Right lobe of liver (tissue), 6 donors: ENCODE measurements at regions not wholly inside any gene's neighbourhood (a gene's known extent, or its start where the extent isn't known, plus 50 kb on each side); places are given as distances from the start of the nearest gene placed in this dataset.

Experiments used
- ATAC-seq, 4 donors: fragments of 200-7000 bp; cut with Tn5 transposase; one replicate each; pipeline ENCODE4 v1.9.1; 2020; ENCODE audit warnings: mild to moderate bottlenecking in 4 of 4, moderate library complexity in 4 of 4
- DNase-seq, 3 donors: peaks; one replicate each; pipeline ENCODE4 v3.0.0-alpha.2; 2020
- H3K27ac ChIP-seq, 3 donors: fragments of 200-600 bp; one replicate each; pipeline ENCODE4 v1.8.0; 2022
- H3K27me3 ChIP-seq, 2 donors: fragments of 200-600 bp; one replicate each; pipeline ENCODE4 v1.8.0; 2022
- H3K36me3 ChIP-seq, 4 donors: fragments of 200-600 bp; sonication (generic) in 1 of 4; one replicate each; pipeline versions ENCODE4 v1.5.1 to v1.8.0; 2017 to 2022; ENCODE audit warnings: control low read depth in 1 of 4
- H3K4me1 ChIP-seq, 4 donors: fragments of 200-600 bp; sonication (generic) in 1 of 4; one replicate each; pipeline versions ENCODE4 v1.5.1 to v1.8.0; 2017 to 2022; ENCODE audit warnings: control low read depth in 1 of 4
- H3K4me3 ChIP-seq, 3 donors: fragments of 200-600 bp; one replicate each; pipeline ENCODE4 v1.8.0; 2022
- H3K9me3 ChIP-seq, 4 donors: fragments of 200-600 bp; sonication (generic) in 1 of 4; one replicate each; pipeline versions ENCODE4 v1.5.1 to v1.8.0; 2017 to 2022; ENCODE audit warnings: control low read depth in 1 of 4
- CTCF ChIP-seq, 4 donors: fragments of 200-600 bp in 3 of 4; fragments of 450-650 bp in 1 of 4; IDR thresholded peaks; one replicate each; pipeline versions ENCODE4 v1.5.1 to v1.8.0; 2016 to 2022; ENCODE audit warnings: antibody characterized with exemption in 4 of 4, mild to moderate bottlenecking in 2 of 4
- POLR2A ChIP-seq: fragments of 450-650 bp; IDR thresholded peaks from one replicate; pipeline ENCODE4 v1.6.1; 2017; ENCODE audit warnings: antibody characterized with exemption, mild to moderate bottlenecking
- WGBS: methylation state at CpG from one replicate; pipeline ENCODE4 v1.1.6; 2018; ENCODE audit warnings: low coverage, low lambda C conversion rate; ENCODE audit not compliant: insufficient coverage; ENCODE audit errors: missing lambda C conversion rate; 5-methylcytosine and 5-hydroxymethylcytosine counted together
- intact Hi-C, 2 donors: fragments of 100-400 bp; cut with DNase I; formaldehyde crosslinking; loops; one replicate each; pipeline versions ENCODE4 v1.11.2 to v1.14.1; 2022
- donor health status: DM: no; HTN: yes; CAD: no.
- donor health status: DM: no; HTN: no; CAD: no.
- donor health status: DM: no; HTN: no; CAD: no.
- donor health status: DM: no; HTN: yes; CAD: no.
- donor health status: DM: no; HTN: yes; CAD: no.

GRCh38 chr12:24135158-24135850 lies 185.8 kb upstream of the SOX5 start:
- no peaks in the 10 kb centered on the region for H3K9me3 ChIP-seq
- no peak overlapping the region for H3K4me3 ChIP-seq
- no peak for ATAC-seq
- H3K36me3 ChIP-seq, result no peaks in the 10 kb centered on the region
- no peaks in the 10 kb centered on the region for H3K4me1 ChIP-seq
- DNase-seq, result no peak
- TF ChIP-seq POLR2A, result no peak
- no peak for TF ChIP-seq CTCF (IDR thresholded peaks at IDR 0.05)
- intact Hi-C loops, result no loop called here
- WGBS, result 64% methylated on average over 5 of the region's 5 CpGs
- H3K27ac ChIP-seq, result no peak overlapping the region
- no peaks in the 10 kb centered on the region for H3K27me3 ChIP-seq

GRCh38 chr12:24134092-24134491 lies 184.6 kb upstream of the SOX5 start:
- intact Hi-C loops, result no loop called here
- ATAC-seq, result no peak
- Histone ChIP-seq H3K9me3 (no peaks in the 10 kb centered on the region), H3K27ac (no peak overlapping the region), H3K4me3 (no peak overlapping the region), H3K27me3 (no peaks in the 10 kb centered on the region), H3K4me1 (no peaks in the 10 kb centered on the region), H3K36me3 (no peaks in the 10 kb centered on the region)
- TF ChIP-seq CTCF (IDR thresholded peaks at IDR 0.05) (no peak), POLR2A (no peak)
- no peak for DNase-seq

DNA sequence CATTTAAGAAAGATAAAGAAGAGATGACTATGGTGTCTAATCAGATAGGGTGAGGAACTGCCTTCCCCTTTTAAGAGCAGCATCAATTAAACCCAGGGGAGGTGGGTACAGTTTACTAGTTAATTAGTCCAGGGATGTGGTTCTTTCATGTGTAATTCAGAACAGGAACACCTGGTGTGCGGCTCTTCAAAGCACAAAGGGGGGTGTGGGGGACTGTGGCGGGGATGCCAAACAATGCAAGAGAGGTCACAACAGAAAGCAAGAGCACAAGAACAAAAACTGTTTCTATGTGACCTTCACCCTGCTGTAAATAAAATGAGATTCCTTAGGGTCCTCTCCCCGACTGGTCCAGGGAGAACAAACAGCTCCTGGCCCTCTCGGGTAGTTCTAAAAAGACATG lies 183.9 kb upstream of the SOX5 start:
- ATAC-seq, result no peak

GRCh38 chr12:24127919-24128721 lies 178.7 kb upstream of the SOX5 start:
- no peak overlapping the region for H3K27ac ChIP-seq
- H3K9me3 ChIP-seq, result no peaks in the 10 kb centered on the region
- H3K4me3 ChIP-seq, result no peak overlapping the region
- no peak for TF ChIP-seq CTCF (IDR thresholded peaks at IDR 0.05)
- TF ChIP-seq POLR2A, result no peak
- no peaks in the 10 kb centered on the region for H3K4me1 ChIP-seq
- 81% methylated on average over 9 of the region's 9 CpGs for WGBS
- H3K27me3 ChIP-seq, result no peaks in the 10 kb centered on the region
- intact Hi-C loops, result no loop called here
- no peak for DNase-seq
- no peaks in the 10 kb centered on the region for H3K36me3 ChIP-seq
- ATAC-seq, result no peak

More for the DNA sequence above, 183.9 kb upstream of the SOX5 start:
- H3K36me3 ChIP-seq, result no peaks in the 10 kb centered on the region
- no peaks in the 10 kb centered on the region for H3K4me1 ChIP-seq
- no peak overlapping the region for H3K4me3 ChIP-seq
- TF ChIP-seq POLR2A (no peak), CTCF (IDR thresholded peaks at IDR 0.05) (no peak)
- intact Hi-C loops, result no loop called here
- H3K27ac ChIP-seq, result no peak overlapping the region
- no peaks in the 10 kb centered on the region for H3K9me3 ChIP-seq
- 89% methylated on average over 4 of the region's 4 CpGs for WGBS
- DNase-seq, result no peak
- no peaks in the 10 kb centered on the region for H3K27me3 ChIP-seq
